GM12875 (cell line): ENCODE measurements at regions not wholly inside any gene's neighbourhood (a gene's known extent, or its start where the extent isn't known, plus 50 kb on each side); places are given as distances from the start of the nearest gene placed in this dataset.

ENCODE experiments used
- H3K4me3 ChIP-seq: one replicate; pipeline ENCODE4 v1.5.1; 2011; ENCODE audit warnings: low read depth, low read length, control low read depth
- TF ChIP-seq, protein P1 (sequence below): IDR thresholded peaks from 2 replicates; pipeline ENCODE4 v1.5.1; 2011; ENCODE audit warnings: low read depth, mild to moderate bottlenecking, control low read depth, inconsistent platforms, low read length, moderate library complexity, borderline replicate concordance; ENCODE audit not compliant: insufficient read depth

DNA sequence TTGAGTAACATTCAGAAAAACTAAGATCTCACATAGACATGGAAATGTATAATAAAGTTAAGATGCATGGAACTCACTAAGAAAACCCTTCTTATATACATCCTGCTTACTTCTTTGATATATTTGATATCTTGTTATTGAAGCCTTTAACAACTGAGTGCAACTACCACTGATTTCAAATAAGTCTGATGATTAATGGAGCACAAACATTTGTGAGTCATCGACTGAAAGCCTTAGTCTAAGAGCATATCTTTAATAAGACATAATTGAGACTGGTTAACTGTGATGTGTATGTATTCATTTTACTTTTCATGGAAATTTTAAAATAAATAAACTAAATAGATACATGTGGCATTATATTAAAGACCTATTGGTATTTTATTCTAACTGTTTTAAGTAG lies 740.5 kb downstream of the EPHA3 start:
- TF ChIP-seq, protein P1, sequence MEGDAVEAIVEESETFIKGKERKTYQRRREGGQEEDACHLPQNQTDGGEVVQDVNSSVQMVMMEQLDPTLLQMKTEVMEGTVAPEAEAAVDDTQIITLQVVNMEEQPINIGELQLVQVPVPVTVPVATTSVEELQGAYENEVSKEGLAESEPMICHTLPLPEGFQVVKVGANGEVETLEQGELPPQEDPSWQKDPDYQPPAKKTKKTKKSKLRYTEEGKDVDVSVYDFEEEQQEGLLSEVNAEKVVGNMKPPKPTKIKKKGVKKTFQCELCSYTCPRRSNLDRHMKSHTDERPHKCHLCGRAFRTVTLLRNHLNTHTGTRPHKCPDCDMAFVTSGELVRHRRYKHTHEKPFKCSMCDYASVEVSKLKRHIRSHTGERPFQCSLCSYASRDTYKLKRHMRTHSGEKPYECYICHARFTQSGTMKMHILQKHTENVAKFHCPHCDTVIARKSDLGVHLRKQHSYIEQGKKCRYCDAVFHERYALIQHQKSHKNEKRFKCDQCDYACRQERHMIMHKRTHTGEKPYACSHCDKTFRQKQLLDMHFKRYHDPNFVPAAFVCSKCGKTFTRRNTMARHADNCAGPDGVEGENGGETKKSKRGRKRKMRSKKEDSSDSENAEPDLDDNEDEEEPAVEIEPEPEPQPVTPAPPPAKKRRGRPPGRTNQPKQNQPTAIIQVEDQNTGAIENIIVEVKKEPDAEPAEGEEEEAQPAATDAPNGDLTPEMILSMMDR = no peak
- H3K4me3 ChIP-seq = no peak overlapping the region

- TF ChIP-seq, protein P1 = 0 out of 2 replicates have a peak, but pooled peaks have one; percentile 27
These were observed 744.7 kb downstream of the EPHA3 start for GRCh38 chr3:89851974-89852621.

GRCh38 chr3:89859757-89860156 lies 752.3 kb downstream of the EPHA3 start:
- TF ChIP-seq, protein P1 = no peak

More at GRCh38 chr3:89851974-89852621, 744.7 kb downstream of the EPHA3 start:
- H3K4me3 ChIP-seq = no peak overlapping the region

GRCh38 chr3:89867286-89867685 lies 759.9 kb downstream of the EPHA3 start:
- H3K4me3 ChIP-seq = no peak overlapping the region
- TF ChIP-seq, protein P1 = no peak

More at GRCh38 chr3:89859757-89860156, 752.3 kb downstream of the EPHA3 start:
- H3K4me3 ChIP-seq = no peak overlapping the region

DNA sequence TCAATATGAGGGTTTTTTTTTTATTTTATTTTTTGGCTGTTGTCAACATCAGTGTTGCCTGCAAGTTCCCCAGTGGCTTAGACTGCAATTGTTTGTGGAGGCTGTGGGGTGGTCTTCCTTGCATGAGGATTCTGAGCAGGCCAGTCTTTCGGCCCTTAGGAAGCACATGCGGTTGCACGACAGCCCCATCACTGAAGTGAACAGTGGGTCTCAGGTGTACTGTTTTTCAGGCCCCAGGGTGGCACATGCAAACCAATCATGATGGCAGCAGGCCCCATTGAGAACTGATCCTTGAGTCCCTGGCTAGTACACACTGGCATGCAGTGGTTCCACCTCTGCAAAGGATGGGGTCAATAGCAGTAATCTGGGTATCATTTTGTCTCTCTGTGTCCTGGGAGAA lies 768.7 kb downstream of the EPHA3 start:
- TF ChIP-seq, protein P1 = no peak

DNA sequence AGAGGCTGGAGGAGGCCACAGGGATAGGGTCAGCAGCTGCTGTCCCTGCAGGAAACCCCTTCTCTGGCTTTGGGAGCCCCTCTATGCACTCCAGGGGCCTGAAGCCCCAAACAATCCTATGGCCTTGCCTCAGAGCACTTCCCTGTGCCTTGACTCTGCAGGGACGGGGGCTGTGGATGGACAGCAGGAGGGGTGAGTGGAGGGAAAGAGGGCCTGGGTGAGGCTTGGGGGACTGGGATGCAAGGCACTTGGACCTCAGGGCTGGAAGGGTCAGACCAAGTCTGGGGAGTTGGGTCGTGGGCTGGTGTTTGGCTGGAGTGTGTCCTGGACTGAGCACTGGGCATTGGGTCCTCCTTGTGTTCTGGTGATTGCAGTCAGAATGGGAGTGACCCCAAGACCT lies 769.8 kb downstream of the EPHA3 start:
- no peak overlapping the region for H3K4me3 ChIP-seq
- TF ChIP-seq, protein P1 = no peak

More for the DNA sequence above, 768.7 kb downstream of the EPHA3 start:
- no peak overlapping the region for H3K4me3 ChIP-seq

- TF ChIP-seq, protein P1 = no peak
- H3K4me3 ChIP-seq = no peak overlapping the region
These were observed 782.0 kb downstream of the EPHA3 start for GRCh38 chr3:89889386-89889785.
